ENCODE measurements at regions not wholly inside any gene's neighbourhood (a gene's known extent, or its start where the extent isn't known, plus 50 kb on each side); places are given as distances from the start of the nearest gene placed in this dataset.

DNA sequence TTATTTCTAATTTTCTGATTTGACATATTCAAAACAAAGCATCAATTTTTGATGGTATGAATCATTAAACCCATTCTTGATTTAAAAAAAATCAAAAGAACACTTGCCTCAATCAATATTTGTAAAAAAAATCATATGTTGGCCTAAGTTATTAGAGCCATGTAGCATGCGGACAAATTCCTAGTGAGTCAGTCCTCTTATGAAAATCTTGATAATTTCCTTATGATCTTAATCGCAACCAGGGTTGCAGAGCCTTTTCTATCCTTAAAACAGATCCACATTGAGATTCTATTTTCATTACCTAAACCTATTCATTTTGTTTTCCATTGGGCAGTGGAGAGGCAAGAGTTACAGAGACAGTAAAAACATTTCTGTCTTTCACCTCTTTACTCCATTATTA is 203.2 kb downstream of the ARL4A start:
- TF ChIP-seq, protein P1, sequence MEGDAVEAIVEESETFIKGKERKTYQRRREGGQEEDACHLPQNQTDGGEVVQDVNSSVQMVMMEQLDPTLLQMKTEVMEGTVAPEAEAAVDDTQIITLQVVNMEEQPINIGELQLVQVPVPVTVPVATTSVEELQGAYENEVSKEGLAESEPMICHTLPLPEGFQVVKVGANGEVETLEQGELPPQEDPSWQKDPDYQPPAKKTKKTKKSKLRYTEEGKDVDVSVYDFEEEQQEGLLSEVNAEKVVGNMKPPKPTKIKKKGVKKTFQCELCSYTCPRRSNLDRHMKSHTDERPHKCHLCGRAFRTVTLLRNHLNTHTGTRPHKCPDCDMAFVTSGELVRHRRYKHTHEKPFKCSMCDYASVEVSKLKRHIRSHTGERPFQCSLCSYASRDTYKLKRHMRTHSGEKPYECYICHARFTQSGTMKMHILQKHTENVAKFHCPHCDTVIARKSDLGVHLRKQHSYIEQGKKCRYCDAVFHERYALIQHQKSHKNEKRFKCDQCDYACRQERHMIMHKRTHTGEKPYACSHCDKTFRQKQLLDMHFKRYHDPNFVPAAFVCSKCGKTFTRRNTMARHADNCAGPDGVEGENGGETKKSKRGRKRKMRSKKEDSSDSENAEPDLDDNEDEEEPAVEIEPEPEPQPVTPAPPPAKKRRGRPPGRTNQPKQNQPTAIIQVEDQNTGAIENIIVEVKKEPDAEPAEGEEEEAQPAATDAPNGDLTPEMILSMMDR (IDR thresholded peaks at IDR 0.05; ENCODE audit: borderline replicate concordance, extremely low read depth, low read length, poor library complexity, severe bottlenecking): no peak
- no peak for TF ChIP-seq EZH2 (IDR thresholded peaks at IDR 0.05; ENCODE audit: borderline replicate concordance, low read depth, low read length, severe bottlenecking)

All from DND-41 (cell line).